Fibroblast of skin of right biceps (primary cell): ENCODE measurements at regions not wholly inside any gene's neighbourhood (a gene's known extent, or its start where the extent isn't known, plus 50 kb on each side); places are given as distances from the start of the nearest gene placed in this dataset.
"Not testable (repeated sequence)": the region's sequence is repeated elsewhere in the genome, so short reads cannot be mapped to it uniquely, and the experiment has no call there.

Source experiments
- DNase-seq: peaks from one replicate; pipeline ENCODE4 v3.0.0-alpha.2; 2013

DNA sequence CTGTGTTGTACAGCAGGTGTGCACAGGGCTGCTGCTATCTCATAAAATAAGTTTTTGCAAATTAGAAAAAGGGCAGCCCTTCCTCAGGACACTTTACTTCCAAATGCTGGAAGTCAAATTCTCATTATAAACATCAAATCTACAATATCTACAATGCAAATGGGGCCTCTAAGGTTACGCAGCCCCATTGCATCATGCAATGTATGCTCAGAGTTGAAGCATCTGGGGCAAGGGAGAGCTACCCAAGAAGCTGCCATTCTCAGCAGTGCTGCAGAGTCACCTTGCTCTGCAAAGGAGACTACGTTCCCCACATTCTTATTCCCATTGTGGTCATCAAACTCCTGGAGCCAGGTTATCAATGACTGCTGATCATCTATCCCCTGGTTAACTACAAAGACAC is 208.9 kb upstream of the POGK start:
- no peak for DNase-seq

DNA sequence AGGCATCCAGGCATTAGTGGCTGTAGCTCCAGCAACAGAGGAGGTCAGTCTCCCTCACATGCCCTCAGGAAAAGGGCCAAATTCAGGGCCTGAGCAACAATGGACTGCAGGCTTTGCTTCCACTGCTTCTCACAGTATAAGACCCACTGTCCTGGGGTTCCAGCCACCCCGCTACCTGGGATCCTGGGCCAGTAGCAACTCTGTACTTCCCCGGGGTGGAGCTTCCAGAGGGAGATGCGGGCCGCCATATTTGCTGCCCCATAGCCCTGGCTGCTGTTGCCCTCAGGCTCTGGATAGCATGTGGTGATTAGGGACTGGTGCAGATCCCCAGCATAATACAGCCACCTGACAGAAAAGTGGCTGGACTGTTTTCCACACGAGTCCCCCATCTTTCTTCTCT is 201.1 kb upstream of the POGK start:
- DNase-seq, result no peak

DNA sequence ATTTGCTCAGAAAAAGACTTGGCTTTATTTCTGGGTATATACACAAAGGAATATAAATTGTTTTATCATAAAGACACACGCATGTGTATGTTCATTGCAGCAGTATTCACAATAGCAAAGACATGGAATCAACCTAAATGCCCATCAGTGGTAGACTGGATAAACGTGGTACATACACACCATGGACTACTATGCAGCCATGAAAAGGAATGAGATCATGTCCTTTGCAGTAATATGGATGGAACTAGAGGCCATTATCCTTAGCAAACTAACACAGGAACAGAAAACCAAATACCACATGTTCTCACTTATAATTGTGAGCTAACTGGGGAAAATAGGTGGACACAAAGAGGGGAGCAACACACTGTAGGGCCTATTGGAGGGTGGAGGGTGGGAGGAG is 182.0 kb upstream of the POGK start:
- not testable (repeated sequence) for DNase-seq

DNA sequence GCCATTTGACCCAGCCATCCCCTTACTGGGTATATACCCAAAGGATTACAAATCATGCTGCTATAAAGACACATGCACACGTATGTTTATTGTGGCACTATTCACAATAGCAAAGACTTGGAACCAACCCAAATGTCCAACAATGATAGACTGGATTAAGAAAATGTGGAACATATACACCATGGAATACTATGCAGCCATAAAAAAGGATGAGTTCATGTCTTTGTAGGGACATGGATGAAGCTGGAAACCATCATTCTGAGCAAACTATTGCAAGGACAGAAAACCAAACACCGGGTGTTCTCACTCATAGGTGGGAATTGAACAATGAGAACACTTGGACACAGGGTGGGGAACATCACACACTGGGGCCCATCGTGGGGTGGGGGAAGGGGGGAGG is 172.5 kb upstream of the POGK start:
- not testable (repeated sequence) for DNase-seq

DNA sequence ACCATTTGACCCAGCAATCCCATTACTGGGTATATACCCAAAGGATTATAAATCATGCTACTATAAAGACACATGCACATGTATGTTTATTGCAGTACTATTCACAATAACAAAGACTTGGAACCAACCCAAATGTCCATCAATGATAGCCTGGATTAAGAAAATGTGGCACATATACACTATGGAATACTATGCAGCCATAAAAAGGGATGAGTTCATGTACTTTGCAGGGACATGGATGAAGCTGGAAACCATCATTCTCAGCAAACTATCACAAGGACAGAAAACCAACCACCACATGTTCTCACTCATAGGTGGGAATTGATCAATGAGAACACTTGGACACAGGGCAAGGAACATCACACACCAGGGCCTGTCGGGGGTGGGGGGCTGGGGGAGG is 171.7 kb upstream of the POGK start:
- DNase-seq, result not testable (repeated sequence)

DNA sequence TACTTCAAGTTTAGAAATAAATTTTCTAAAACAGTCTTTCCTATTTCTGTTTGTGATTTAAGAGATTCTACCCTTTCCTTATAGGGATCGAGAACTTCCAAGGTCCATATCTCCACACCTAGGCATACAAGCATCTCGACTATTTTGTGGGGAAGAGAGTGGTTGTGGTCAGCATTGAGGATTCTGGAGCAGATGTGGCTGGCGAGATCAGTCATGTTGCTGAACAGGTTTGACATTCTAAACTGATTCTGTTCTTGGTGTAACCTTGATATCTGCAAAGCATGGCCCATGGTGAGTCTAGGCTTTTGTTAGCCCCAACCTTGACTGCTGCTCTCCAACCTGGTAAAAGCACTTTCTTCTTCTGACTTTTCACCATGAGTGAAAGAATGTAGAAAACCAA is 167.6 kb upstream of the POGK start:
- DNase-seq, result no peak

DNA sequence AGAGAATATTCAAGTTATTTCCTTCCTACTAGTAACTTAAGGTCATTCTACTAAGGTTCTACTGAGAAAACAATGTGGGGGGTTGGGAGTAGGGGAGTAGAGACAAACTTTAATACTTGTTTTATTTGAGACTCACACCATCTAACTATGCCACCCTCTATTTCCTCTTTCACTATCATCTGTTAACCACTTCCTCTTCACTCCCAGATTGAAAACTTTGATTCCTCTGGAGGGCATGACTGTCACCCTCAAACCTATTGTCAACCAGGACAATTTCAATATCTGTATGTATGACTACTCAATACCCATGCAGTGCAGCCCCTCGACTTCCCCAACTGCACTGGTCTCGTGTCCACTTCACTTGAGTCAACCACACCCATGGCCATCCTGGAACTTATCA is 165.6 kb upstream of the POGK start:
- DNase-seq, result no peak

DNA sequence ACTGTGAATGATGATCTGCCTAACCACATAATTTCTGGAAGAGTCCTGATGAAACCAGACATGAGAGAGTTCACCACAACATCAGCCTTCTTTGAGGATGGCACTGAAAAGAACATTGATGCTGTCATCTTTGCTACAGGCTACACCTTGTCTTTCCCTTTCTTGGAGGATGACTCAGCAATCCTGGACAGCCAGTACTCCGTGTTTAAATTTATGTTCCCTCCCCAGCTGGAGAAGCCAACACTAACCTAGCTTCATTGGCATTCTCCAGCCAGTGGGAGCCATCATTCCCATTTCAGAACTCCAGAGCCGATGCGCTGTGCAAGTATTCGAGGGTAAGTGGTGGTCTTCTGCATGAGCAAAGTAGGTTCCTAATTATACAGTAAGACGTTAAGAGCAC is 164.1 kb upstream of the POGK start:
- DNase-seq, result no peak

DNA sequence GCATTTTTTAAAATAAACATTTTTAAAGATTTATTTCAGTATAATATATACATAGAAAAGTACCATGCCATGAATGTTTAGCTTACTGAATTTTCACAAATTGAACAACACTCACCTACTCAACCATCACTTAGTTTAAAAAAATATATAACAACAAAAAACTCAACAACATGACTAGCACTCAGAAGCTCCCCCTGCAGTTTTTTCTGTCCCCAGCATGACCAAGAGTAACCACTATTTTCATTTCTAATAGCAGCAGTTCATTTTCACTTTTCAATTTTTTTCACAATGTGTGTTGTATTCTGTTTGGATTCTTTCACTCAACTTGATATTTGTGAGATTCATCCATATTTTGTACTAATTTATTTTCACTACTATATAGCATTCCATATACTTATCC is 162.3 kb upstream of the POGK start:
- no peak for DNase-seq

DNA sequence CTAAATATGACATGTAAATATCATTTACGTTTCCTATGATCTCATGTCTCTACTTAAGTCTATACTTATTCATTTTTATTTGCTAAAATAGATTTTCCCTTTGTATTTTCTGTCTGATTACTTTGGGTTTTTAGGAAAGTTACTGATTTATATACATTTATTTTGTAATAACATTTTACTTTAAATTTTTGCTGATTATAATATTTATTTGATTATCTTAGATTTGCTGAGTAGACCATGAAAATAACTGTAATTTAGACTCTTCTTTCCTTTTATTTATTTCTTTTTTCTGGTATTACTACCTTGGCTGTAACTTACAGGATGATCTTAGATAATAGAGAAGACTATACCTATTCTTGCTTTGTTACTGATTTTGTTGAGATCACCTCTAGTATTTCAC is 159.9 kb upstream of the POGK start:
- no peak for DNase-seq

DNA sequence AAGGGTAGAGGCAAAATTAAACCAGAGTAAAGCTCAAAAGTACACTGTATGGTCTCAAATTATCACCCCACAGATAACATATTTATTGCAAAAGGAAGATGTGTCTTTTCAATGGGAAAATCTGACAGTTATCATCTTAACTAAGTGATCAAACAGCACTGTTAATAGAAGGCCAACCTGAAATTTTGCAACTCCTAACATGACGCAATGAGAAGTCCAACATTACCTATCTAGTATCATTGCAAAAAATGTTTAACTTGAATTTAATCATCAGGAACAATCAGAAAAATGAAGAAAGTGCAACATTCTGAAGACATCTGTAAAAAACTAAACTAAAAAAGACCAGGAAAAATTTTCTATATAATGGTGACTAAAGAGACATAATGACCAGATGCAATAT is 156.7 kb upstream of the POGK start:
- no peak for DNase-seq

DNA sequence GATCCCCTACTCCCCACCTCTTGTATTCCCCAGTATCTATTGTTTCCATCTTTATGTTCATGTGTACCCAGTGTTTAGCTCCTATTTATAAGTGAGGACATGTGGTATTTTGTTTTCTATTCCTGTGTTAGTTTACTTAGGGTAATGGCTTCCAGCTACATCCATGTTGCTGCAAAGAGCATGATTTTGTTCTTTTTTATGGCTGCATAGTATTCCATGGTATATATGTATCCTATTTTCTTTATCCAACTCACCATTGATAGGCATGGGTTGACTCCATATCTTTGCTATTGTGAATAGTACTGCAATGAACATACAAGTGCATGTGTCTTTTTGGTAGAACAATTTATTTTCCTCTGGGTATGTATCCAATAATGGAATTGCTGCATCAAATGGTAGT is 154.6 kb upstream of the POGK start:
- DNase-seq, result not testable (repeated sequence)

DNA sequence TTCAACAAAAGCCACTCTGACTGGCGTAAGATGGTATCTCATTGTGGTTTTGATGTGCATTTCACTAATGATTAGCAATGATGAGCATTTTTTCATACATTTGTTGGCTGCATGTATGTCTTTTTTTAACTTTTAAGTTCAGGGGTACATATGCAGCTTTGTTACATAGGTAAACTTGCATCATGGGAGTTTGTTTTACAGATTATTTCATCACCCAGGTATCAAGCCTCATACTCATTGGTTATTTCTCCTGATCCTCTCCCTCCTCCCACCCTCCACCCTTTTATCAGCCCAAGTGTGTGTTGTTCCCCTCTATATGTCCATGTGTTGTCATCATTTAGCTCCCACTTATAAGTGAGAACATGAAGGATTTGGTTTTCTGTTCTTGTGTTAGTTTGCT is 154.1 kb upstream of the POGK start:
- DNase-seq, result no peak

DNA sequence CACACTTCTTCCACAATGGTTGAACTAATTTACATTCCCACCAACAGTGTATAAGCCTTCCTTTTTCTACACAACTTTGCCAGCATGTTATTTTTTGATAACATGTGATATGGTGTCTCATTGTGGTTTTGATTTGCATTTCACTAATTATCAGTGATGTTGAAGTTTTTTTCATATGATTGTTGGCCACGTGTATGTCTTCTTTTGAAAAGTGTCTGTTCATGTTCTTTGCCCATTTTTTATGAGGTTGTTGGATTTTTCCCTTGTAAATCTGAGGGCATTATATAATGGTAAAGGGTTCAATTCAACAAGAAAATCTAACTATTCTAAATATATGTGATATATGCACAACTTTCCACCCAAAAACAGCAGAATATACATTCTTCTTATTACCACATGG is 153.4 kb upstream of the POGK start:
- DNase-seq, result not testable (repeated sequence)

DNA sequence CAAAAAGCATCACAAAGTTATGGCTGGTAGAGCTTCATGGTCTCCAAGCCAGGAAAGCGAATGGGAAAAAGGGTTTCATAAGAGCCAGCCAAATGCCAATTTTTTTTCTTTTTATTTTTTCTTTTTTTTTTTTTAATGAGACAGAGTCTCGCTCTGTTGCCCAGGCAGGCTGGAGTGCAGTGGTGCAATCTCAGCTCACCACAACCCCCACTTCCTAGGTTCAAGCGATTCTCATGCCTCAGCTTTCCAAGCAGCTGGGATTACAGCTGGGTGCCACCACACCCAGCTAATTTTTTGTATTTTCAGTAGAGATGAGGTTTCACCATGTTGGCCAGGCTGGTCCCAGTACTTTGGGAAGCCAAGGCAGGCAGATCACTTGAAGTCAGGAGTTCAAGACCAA is 148.7 kb upstream of the POGK start:
- DNase-seq, result not testable (repeated sequence)

DNA sequence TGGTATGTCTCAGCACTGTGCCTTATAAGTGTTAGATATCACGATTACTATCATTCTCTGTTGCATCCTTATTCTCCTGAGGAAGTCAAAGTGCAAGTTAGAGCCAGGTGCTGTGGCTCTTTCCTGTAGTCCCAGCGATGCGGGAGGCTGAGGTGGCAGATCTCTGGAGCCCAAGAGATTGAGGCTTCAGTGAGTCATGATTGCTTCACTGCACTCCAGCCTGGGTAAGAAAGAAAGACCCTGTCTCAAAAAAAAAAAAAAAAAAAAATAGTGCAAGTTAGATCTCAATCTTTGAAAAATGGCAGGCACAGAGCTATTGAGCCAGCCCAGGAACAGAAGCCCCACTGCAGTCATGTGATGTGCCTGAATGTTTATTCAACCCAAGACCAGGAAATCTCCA is 147.8 kb upstream of the POGK start:
- no peak for DNase-seq

DNA sequence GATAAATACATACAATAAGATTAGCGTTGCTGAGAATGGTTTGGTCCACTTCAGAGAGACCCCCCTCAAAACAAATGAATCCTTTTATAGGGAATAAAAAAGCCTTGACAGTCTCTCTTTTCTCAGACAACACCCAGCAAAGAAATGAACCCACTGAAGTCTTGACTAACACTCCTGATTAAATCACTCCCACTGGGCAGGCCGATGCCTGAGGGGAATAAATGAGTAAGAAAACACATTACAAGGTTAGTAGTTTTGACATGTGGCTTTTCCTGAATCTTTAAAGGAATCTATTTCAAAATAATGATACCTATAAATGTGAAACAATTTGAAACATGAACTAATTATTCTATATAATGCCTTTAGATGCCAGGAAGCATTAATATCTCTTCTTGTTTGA is 146.9 kb upstream of the POGK start:
- no peak for DNase-seq

DNA sequence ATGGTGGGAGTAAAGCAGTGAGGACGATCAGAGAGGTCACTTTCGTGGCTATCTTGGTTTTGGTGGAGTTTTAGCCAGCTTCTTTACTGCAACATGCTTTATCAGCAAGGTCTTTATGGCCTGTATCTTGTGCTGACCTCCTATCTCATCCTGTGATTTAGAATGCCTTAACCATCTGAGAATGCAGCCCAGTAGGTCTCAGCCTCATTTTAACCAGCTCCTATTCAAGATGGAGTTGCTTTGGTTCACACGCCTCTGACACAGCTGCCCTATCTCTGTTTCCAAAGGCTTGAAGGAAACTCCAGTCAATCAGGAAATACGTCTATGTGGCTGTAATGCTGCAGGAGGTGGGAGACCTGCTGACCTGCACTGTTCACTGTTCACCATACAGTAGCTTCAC is 146.1 kb upstream of the POGK start:
- DNase-seq, result no peak

DNA sequence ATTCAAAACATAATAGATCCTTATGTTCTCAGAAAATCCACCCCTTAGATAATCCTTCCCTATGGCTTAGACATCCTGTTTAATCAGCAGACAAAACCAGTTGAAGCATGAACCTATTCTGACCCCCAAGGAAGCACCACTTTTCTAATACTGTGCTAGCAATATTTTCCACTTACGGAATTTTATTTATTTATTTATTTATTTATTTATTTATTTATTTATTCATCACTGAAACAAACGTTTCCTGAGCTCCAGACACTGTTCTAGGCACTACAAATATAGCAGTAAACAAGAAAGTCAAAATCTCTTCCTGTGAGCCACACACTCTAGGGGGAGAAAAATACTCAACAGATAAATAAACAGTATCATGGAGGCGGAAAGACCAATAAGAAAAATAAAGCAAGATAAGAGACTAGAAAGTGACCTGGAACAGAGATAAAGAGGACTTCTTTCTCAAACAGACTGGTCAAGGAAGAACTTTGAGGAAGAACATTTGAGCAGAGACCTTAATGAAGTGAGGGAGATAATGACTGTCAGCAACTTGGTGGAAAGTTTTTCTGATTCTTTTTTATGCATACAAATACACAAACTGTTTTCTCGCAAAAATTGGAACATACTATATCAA is 145.5 kb upstream of the POGK start:
- no peak for DNase-seq

DNA sequence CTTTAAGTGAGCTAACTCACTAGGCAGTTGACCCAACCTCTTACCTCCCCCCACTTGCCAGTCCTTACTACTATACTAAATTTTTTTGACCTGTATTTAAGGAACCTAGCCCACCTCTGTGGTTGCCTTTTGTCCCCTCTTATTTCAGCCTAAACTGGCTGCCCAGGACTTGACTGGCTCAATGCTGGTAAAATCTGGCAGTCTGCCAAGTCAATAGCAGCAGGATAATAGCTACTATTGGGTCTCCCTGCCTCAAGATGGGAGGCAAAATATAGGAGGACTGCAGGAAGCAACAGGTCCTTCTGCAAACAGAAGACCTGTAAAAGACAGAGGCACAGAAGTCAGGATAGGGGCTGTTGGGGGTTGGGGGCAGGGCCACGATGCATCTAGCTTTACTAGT is 144.2 kb upstream of the POGK start:
- no peak for DNase-seq

DNA sequence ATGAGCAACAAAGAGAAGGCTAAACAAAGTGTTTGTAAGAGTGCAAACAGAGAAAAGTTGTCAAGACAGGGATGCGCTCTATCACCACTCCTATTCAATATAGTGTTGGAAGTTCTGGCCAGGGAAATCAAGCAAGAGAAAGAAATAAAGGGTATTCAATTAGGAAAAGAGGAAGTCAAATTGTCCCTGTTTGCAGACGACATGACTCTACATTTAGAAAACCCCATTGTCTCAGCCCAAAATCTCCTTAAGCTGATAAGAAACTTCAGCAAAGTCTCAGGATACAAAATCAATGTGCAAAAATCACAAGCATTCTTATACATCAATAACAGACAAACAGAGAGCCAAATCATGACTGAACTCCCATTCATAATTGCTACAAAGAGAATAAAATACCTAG is 143.4 kb upstream of the POGK start:
- not testable (repeated sequence) for DNase-seq

DNA sequence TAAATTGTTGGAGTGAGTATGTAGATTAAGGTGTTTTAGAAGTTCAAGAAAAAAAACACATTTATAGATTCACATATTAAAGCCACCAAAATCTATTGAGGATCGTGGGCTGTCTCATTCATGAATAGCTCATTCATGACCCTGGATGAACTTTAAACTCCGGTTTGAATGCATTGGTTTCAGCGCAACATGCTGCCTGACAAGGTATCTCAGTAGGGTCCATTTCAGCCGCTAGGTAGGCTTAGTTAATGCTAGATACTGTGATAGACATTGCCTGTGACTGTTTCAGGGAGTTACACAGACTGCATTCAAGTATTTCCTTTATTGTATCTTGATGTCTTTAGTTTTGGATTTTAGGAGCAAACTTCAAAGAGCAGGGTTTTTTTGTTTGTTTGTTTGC is 140.5 kb upstream of the POGK start:
- no peak for DNase-seq

DNA sequence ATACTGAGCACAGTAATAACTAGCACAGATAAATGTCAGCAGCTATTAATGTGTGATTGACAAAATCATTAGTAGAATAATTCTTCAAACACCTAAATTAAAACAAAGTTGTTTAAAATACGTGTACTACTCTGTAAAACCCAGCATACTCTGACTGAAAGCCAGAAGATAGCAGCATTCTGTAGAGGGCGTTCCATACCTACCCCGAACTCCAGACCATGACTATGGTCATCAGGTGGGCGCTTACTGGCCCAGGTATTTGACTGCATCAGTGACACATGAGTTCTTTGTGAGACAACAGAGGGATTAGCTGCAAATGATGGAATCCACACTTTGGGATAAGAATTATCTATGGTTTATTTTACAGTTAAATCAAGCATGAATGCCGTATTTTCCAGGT is 139.7 kb upstream of the POGK start:
- DNase-seq, result no peak

DNA sequence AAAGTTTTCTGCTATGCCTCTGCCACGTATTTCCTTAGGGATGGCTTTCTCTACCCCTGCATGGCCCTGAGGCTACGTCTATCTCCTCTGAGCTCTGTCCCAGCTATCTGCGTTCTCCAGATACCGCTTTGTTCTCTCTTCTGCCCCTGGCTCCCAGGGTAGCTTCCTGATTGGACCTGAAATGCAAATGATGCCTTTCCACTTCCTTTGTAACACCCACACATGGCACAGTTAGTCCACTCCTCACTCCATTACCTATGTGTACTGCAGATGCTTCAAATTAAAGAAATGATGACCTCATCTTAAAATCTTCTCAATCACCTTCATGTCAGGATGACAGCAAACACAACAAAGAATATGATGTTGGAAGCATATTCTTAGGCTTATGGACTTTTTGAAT is 138.6 kb upstream of the POGK start:
- no peak for DNase-seq

DNA sequence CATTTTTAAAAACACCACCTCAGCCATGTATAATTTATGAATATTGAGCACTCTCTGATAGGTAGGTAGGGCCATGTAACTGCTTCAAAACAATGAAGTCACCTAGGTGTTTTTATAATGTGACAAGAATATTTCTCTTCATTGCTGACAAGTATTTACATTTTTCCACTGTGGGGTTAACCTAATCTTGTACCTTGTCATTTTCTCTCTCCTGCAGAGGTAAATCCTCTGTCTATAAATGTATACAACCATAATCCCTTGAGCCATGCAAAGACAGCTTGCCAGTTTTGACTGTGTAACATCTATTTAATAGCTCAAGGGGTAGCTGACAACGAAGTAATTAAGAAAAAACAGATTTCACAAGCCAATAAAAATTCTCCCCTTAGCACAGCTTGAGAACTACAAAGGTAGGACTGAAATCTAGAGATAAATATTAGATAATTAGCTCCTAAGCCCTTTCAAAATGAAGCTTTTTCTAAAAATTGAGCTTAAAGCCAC is 137.6 kb upstream of the POGK start:
- no peak for DNase-seq

DNA sequence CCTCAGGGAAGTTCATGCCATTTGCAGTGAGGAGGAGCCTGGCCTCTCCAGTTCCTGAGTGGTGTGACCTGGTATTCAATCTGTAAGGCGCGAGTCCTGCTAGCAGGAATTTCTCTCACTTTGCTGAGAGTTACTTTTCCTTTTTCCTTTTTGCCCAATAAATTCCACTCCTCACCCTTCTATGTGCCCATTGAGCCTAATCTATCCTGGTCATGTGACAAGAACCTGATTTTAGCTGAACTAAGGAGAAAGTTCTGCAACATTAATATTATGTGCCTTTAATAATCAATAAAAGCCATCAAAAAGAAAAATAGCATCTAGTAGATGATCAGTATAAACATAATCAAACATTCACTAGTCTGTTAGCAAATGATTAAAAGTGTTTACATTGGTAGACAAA is 136.1 kb upstream of the POGK start:
- no peak for DNase-seq
